Keratinocyte (primary cell): ENCODE measurements at regions not wholly inside any gene's neighbourhood (a gene's known extent, or its start where the extent isn't known, plus 50 kb on each side); places are given as distances from the start of the nearest gene placed in this dataset.
"Not testable (repeated sequence)": the region's sequence is repeated elsewhere in the genome, so short reads cannot be mapped to it uniquely, and the experiment has no call there.

Source experiments
- DNase-seq: peaks from one replicate; pipeline ENCODE4 v3.0.0-alpha.2; 2011; ENCODE audit warnings: low read depth, missing footprints, low spot score
- FAIRE-seq: peaks from 2 replicates; lab custom pipeline; 2011; peaks lifted over from hg19 to GRCh38; lab: Jason Lieb, UNC
- H2AFZ ChIP-seq: 2 replicates; pipeline ENCODE4 v1.6.0; 2012; ENCODE audit warnings: low read length, control low read depth, inconsistent platforms; ENCODE audit not compliant: control insufficient read depth
- H3K27ac ChIP-seq: 2 replicates; pipeline ENCODE4 v1.5.1; 2011; ENCODE audit warnings: low read length; ENCODE audit not compliant: control insufficient read depth, insufficient read depth
- H3K27me3 ChIP-seq: 3 replicates; pipeline ENCODE4 v1.6.0; 2011; ENCODE audit warnings: low read length; ENCODE audit not compliant: control insufficient read depth, insufficient read depth; ENCODE audit errors: extremely low read depth
- H3K36me3 ChIP-seq, 2 experiments: 2 replicates in 1 of 2; 3 replicates in 1 of 2; pipeline ENCODE4 v1.5.1; 2011; ENCODE audit warnings: low read length in 2 of 2, mild to moderate bottlenecking in 1 of 2; ENCODE audit not compliant: control insufficient read depth in 2 of 2, insufficient read depth in 2 of 2; ENCODE audit errors: extremely low read depth in 1 of 2
- H3K4me1 ChIP-seq: 3 replicates; pipeline ENCODE4 v1.5.1; 2011; ENCODE audit warnings: low read length; ENCODE audit not compliant: control insufficient read depth, insufficient read depth; ENCODE audit errors: extremely low read depth
- H3K4me2 ChIP-seq: 3 replicates; pipeline ENCODE4 v1.6.0; 2011; ENCODE audit warnings: low read depth, low read length; ENCODE audit not compliant: control insufficient read depth, insufficient read depth; ENCODE audit errors: extremely low read depth
- H3K4me3 ChIP-seq, 3 experiments: fragments of 200-600 bp in 1 of 3; sonication (generic) in 1 of 3; 2 replicates in 2 of 3; 3 replicates in 1 of 3; pipeline ENCODE4 v1.5.1; 2011 to 2016; ENCODE audit warnings: low read length in 3 of 3, mild to moderate bottlenecking in 3 of 3, control low read depth in 2 of 3, inconsistent platforms in 1 of 3, low read depth in 1 of 3, mixed read lengths in 1 of 3, mixed run types in 1 of 3, moderate library complexity in 1 of 3; ENCODE audit not compliant: control insufficient read depth in 2 of 3, insufficient read depth in 2 of 3; ENCODE audit errors: extremely low read depth in 1 of 3
- H3K79me2 ChIP-seq: 2 replicates; pipeline ENCODE4 v1.6.0; 2012; ENCODE audit warnings: low read length; ENCODE audit not compliant: control insufficient read depth, insufficient read depth
- H3K9ac ChIP-seq: 3 replicates; pipeline ENCODE4 v1.6.0; 2011; ENCODE audit warnings: low read length; ENCODE audit not compliant: control insufficient read depth, insufficient read depth; ENCODE audit errors: extremely low read depth
- H3K9me1 ChIP-seq: 3 replicates; pipeline ENCODE4 v1.6.0; 2011; ENCODE audit warnings: low read length; ENCODE audit not compliant: control insufficient read depth, insufficient read depth; ENCODE audit errors: extremely low read depth
- H3K9me3 ChIP-seq: 2 replicates; pipeline ENCODE4 v1.5.1; 2012; ENCODE audit warnings: low read depth, low read length; ENCODE audit not compliant: control insufficient read depth
- H4K20me1 ChIP-seq: 3 replicates; pipeline ENCODE4 v1.6.0; 2011; ENCODE audit warnings: low read length; ENCODE audit not compliant: control insufficient read depth, insufficient read depth; ENCODE audit errors: extremely low read depth
- EZH2 ChIP-seq: IDR thresholded peaks from one replicate; pipeline ENCODE4 v1.6.1; 2012; ENCODE audit warnings: inconsistent platforms, mild to moderate bottlenecking, low read length, moderate library complexity
- dilution Hi-C: fragments of 300-500 bp; cut with MboI; formaldehyde crosslinking; loops from one replicate; pipeline ENCODE4 v1.7.0; 2020; ENCODE audit warnings: low sequenced_read_pairs; ENCODE audit not compliant: extremely low pct_ligation_motif_present
- TF ChIP-seq, protein P1 (sequence below), 3 experiments: IDR thresholded peaks in 1 of 3; conservative IDR thresholded peaks in 1 of 3; optimal IDR thresholded peaks in 1 of 3; 2 replicates in 2 of 3; 3 replicates in 1 of 3; pipeline versions ENCODE3 to v1.5.1; 2011; ENCODE audit warnings: low read length in 3 of 3, mild to moderate bottlenecking in 3 of 3, moderate library complexity in 2 of 3, control low read depth in 1 of 3, inconsistent platforms in 1 of 3; ENCODE audit not compliant: insufficient read depth in 2 of 3; ENCODE audit errors: extremely low read depth in 1 of 3

DNA sequence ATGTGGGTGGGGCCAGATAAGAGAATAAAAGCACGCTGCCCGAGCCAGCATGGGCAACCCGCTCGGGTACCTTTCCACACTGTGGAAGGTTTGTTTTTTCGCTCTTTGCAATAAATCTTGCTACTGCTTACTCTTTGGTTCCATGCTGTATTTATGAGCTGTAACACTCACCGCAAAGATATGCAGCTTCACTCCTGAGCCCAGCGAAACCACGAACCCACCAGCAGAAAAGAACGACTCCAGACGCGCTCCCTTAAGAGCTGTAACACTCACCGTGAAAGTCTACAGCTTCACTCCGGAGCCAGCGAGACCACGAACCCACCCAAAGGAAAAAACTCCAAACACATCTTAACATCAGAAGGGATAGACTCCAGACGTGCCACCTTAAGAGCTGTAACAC, 76.7 kb downstream of the TFAP2A start:
- Histone ChIP-seq H3K9ac (no peak overlapping the region), H4K20me1 (no peaks in the 10 kb centered on the region), H3K27ac (no peak overlapping the region), H3K79me2 (no peaks in the 10 kb centered on the region), H3K4me3 (no peak overlapping the region), H3K9me1 (no peaks in the 10 kb centered on the region), H3K4me2 (no peak overlapping the region), H3K36me3 (no peaks in the 10 kb centered on the region), H3K27me3 (no peaks in the 10 kb centered on the region), H2AFZ (no peak overlapping the region), H3K4me1 (no peaks in the 10 kb centered on the region), H3K9me3 (no peaks in the 10 kb centered on the region)
- TF ChIP-seq, protein P1, sequence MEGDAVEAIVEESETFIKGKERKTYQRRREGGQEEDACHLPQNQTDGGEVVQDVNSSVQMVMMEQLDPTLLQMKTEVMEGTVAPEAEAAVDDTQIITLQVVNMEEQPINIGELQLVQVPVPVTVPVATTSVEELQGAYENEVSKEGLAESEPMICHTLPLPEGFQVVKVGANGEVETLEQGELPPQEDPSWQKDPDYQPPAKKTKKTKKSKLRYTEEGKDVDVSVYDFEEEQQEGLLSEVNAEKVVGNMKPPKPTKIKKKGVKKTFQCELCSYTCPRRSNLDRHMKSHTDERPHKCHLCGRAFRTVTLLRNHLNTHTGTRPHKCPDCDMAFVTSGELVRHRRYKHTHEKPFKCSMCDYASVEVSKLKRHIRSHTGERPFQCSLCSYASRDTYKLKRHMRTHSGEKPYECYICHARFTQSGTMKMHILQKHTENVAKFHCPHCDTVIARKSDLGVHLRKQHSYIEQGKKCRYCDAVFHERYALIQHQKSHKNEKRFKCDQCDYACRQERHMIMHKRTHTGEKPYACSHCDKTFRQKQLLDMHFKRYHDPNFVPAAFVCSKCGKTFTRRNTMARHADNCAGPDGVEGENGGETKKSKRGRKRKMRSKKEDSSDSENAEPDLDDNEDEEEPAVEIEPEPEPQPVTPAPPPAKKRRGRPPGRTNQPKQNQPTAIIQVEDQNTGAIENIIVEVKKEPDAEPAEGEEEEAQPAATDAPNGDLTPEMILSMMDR (optimal IDR thresholded peaks at IDR 0.05 in 1 of 3, IDR thresholded peaks at IDR 0.05 in 1 of 3, conservative IDR thresholded peaks at IDR 0.05 in 1 of 3; ENCODE audit: extremely low read depth in 1 of 3, insufficient read depth in 2 of 3, low read length in 3 of 3): no peak
- DNase-seq (no peak), FAIRE-seq (no peak)
- dilution Hi-C loops: no loop called here

DNA sequence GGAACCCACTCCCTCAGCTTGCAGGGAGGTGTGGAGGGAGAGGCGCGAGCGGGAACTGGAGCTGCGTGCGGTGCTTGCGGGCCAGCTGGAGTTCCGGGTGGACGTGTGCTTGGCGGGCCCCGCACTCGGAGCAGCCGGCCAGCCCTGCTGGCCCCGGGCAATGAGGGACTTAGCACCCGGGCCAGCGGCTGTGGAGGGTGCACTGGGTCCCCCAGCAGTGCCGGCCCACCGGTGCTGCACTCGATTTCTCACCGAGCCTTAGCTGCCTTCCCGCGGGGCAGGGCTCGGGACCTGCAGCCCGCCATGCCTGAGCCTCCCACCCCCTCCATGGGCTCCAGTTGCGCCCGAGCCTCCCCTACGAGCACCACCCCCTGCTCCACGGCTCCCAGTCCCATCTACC, 77.5 kb downstream of the TFAP2A start:
- H3K79me2 ChIP-seq, H2AFZ ChIP-seq, H3K4me1 ChIP-seq, DNase-seq, H3K36me3 ChIP-seq, H3K9me3 ChIP-seq, H3K27me3 ChIP-seq, H3K9ac ChIP-seq, dilution Hi-C loops, H3K9me1 ChIP-seq, FAIRE-seq, H3K27ac ChIP-seq, H3K4me3 ChIP-seq, H4K20me1 ChIP-seq, H3K4me2 ChIP-seq: not testable (repeated sequence)

- DNase-seq (no peak), FAIRE-seq (no peak)
- H4K20me1 ChIP-seq: no peaks in the 10 kb centered on the region
- H3K9ac ChIP-seq: no peak overlapping the region
- no peak overlapping the region for H3K4me2 ChIP-seq
- H3K4me1 ChIP-seq: peaks cover 9% of the 10 kb centered on the region
- TF ChIP-seq, protein P1 (optimal IDR thresholded peaks at IDR 0.05 in 1 of 3, IDR thresholded peaks at IDR 0.05 in 1 of 3, conservative IDR thresholded peaks at IDR 0.05 in 1 of 3; ENCODE audit: extremely low read depth in 1 of 3, insufficient read depth in 2 of 3, low read length in 3 of 3): no peak
- no peak for TF ChIP-seq EZH2
- no peaks in the 10 kb centered on the region for H3K9me1 ChIP-seq
- no peaks in the 10 kb centered on the region for H3K27me3 ChIP-seq
- dilution Hi-C loops: no loop called here
- H3K36me3 ChIP-seq: no peaks in the 10 kb centered on the region
- no peaks in the 10 kb centered on the region for H3K9me3 ChIP-seq
- no peak overlapping the region for H3K27ac ChIP-seq
- no peaks in the 10 kb centered on the region for H3K79me2 ChIP-seq
- H3K4me3 ChIP-seq: no peak overlapping the region
- H2AFZ ChIP-seq: no peak overlapping the region
These were observed 82.8 kb downstream of the TFAP2A start for GRCh38 chr6:10332111-10332510.
